ENCODE measurements at regions not wholly inside any gene's neighbourhood (a gene's known extent, or its start where the extent isn't known, plus 50 kb on each side); places are given as distances from the start of the nearest gene placed in this dataset.

DNA sequence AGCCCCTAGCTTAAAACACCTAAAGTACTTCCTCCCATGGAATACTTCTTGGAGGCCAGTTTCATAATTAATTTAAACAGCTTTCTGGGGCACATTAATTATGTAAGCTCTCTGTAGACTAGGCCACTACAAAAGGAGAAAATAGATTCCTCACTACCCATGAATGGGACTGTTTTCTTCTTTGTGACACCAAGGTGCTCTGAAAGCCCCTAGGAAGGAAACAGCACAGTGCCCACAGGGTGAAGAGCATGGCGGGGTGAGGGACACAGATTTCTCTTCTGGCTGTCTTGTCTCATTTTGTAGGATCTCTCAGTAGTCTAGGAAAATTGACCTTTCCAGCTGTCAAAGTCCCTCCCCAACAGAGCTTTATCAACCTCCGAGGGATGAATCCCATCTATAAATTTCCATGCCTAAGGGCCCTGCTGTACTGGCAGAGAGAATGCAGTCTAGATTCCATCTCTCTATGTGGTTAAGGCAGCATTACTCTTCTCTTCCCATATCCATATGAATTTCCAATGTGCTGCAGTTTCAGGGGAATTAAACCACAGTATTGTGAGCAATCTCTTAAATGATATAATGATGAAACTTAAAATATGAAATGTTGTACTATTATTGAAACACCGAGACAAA is 183.6 kb upstream of the GRIP1 start:
- H3K4me3 ChIP-seq (ENCODE audit: control insufficient read depth in 2 of 3, extremely low read depth in 1 of 3, insufficient read depth in 2 of 3, low read depth in 1 of 3, low read length in 3 of 3), result no peak overlapping the region
- H3K9me1 ChIP-seq (ENCODE audit: control insufficient read depth, extremely low read depth, insufficient read depth, low read length), result no peaks in the 10 kb centered on the region
- no peaks in the 10 kb centered on the region for H3K36me3 ChIP-seq (ENCODE audit: control insufficient read depth in 2 of 2, extremely low read depth in 1 of 2, insufficient read depth in 2 of 2, low read length in 2 of 2)
- no peaks in the 10 kb centered on the region for H3K4me1 ChIP-seq (ENCODE audit: control insufficient read depth, extremely low read depth, insufficient read depth, low read length)
- TF ChIP-seq EZH2 (IDR thresholded peaks at IDR 0.05; ENCODE audit: low read length), result no peak
- TF ChIP-seq, protein P1, sequence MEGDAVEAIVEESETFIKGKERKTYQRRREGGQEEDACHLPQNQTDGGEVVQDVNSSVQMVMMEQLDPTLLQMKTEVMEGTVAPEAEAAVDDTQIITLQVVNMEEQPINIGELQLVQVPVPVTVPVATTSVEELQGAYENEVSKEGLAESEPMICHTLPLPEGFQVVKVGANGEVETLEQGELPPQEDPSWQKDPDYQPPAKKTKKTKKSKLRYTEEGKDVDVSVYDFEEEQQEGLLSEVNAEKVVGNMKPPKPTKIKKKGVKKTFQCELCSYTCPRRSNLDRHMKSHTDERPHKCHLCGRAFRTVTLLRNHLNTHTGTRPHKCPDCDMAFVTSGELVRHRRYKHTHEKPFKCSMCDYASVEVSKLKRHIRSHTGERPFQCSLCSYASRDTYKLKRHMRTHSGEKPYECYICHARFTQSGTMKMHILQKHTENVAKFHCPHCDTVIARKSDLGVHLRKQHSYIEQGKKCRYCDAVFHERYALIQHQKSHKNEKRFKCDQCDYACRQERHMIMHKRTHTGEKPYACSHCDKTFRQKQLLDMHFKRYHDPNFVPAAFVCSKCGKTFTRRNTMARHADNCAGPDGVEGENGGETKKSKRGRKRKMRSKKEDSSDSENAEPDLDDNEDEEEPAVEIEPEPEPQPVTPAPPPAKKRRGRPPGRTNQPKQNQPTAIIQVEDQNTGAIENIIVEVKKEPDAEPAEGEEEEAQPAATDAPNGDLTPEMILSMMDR (optimal IDR thresholded peaks at IDR 0.05 in 1 of 3, IDR thresholded peaks at IDR 0.05 in 1 of 3, conservative IDR thresholded peaks at IDR 0.05 in 1 of 3; ENCODE audit: extremely low read depth in 1 of 3, insufficient read depth in 2 of 3, low read length in 3 of 3), result no peak
- dilution Hi-C loops (cut with MboI; ENCODE audit: extremely low pct_ligation_motif_present, low sequenced_read_pairs), result no loop called here
- H3K4me2 ChIP-seq (ENCODE audit: control insufficient read depth, extremely low read depth, insufficient read depth, low read depth, low read length), result no peak overlapping the region
- H3K27me3 ChIP-seq (ENCODE audit: control insufficient read depth, extremely low read depth, insufficient read depth, low read length), result no peaks in the 10 kb centered on the region
- no peak overlapping the region for H2AFZ ChIP-seq (ENCODE audit: control insufficient read depth, low read length)
- no peaks in the 10 kb centered on the region for H4K20me1 ChIP-seq (ENCODE audit: control insufficient read depth, extremely low read depth, insufficient read depth, low read length)
- DNase-seq (ENCODE audit: low read depth, low spot score) (no peak), FAIRE-seq (no peak)
- H3K27ac ChIP-seq (ENCODE audit: control insufficient read depth, insufficient read depth, low read length), result no peak overlapping the region
- no peak overlapping the region for H3K9ac ChIP-seq (ENCODE audit: control insufficient read depth, extremely low read depth, insufficient read depth, low read length)
- no peaks in the 10 kb centered on the region for H3K9me3 ChIP-seq (ENCODE audit: control insufficient read depth, low read depth, low read length)
- no peaks in the 10 kb centered on the region for H3K79me2 ChIP-seq (ENCODE audit: control insufficient read depth, insufficient read depth, low read length)

DNA sequence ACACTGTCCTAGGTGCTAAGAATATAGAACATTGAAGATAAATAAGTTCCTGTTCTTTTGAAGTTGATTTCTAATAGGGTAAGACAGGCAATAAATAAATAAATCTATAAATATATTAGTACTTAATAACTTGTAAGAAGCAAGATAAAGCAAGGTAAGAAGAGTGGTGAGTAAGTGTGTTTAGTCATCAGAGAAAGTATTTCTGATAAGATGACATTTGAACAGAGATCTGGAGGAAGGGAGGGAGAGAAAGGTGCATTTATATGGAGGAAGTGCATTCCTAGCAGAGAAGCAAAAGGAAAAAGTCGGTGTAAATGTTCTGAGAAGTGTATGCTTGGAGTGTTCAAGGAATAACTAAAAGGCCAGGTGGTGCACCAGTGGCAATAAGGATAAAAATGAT is 184.4 kb upstream of the GRIP1 start:
- Histone ChIP-seq H3K9ac (ENCODE audit: control insufficient read depth, extremely low read depth, insufficient read depth, low read length) (no peak overlapping the region), H3K9me3 (ENCODE audit: control insufficient read depth, low read depth, low read length) (no peaks in the 10 kb centered on the region), H3K4me2 (ENCODE audit: control insufficient read depth, extremely low read depth, insufficient read depth, low read depth, low read length) (no peak overlapping the region), H3K4me1 (ENCODE audit: control insufficient read depth, extremely low read depth, insufficient read depth, low read length) (no peaks in the 10 kb centered on the region), H3K27ac (ENCODE audit: control insufficient read depth, insufficient read depth, low read length) (no peak overlapping the region), H3K4me3 (ENCODE audit: control insufficient read depth in 2 of 3, extremely low read depth in 1 of 3, insufficient read depth in 2 of 3, low read depth in 1 of 3, low read length in 3 of 3) (no peak overlapping the region), H3K27me3 (ENCODE audit: control insufficient read depth, extremely low read depth, insufficient read depth, low read length) (no peaks in the 10 kb centered on the region), H4K20me1 (ENCODE audit: control insufficient read depth, extremely low read depth, insufficient read depth, low read length) (no peaks in the 10 kb centered on the region), H3K79me2 (ENCODE audit: control insufficient read depth, insufficient read depth, low read length) (no peaks in the 10 kb centered on the region), H2AFZ (ENCODE audit: control insufficient read depth, low read length) (no peak overlapping the region), H3K36me3 (ENCODE audit: control insufficient read depth in 2 of 2, extremely low read depth in 1 of 2, insufficient read depth in 2 of 2, low read length in 2 of 2) (no peaks in the 10 kb centered on the region), H3K9me1 (ENCODE audit: control insufficient read depth, extremely low read depth, insufficient read depth, low read length) (no peaks in the 10 kb centered on the region)
- TF ChIP-seq, protein P1 (optimal IDR thresholded peaks at IDR 0.05 in 1 of 3, IDR thresholded peaks at IDR 0.05 in 1 of 3, conservative IDR thresholded peaks at IDR 0.05 in 1 of 3; ENCODE audit: extremely low read depth in 1 of 3, insufficient read depth in 2 of 3, low read length in 3 of 3), result no peak
- no peak for TF ChIP-seq EZH2 (IDR thresholded peaks at IDR 0.05; ENCODE audit: low read length)
- dilution Hi-C loops (cut with MboI; ENCODE audit: extremely low pct_ligation_motif_present, low sequenced_read_pairs), result no loop called here
- DNase-seq (ENCODE audit: low read depth, low spot score), result no peak
- peak; percentile 9 for FAIRE-seq

All from keratinocyte (primary cell).